Colonic mucosa (tissue), 4 donors: ENCODE measurements at regions not wholly inside any gene's neighbourhood (a gene's known extent, or its start where the extent isn't known, plus 50 kb on each side); places are given as distances from the start of the nearest gene placed in this dataset.

Source experiments
- DNase-seq: peaks from one replicate; pipeline ENCODE4 v3.0.0-alpha.2; 2020
- H3K27ac ChIP-seq: fragments of 200-600 bp; one replicate; pipeline ENCODE4 v1.8.0; 2021
- H3K27me3 ChIP-seq: fragments of 200-600 bp; one replicate; pipeline ENCODE4 v1.8.0; 2021
- H3K36me3 ChIP-seq: fragments of 200-600 bp; one replicate; pipeline ENCODE4 v1.8.0; 2021
- H3K4me1 ChIP-seq: fragments of 200-600 bp; one replicate; pipeline ENCODE4 v1.8.0; 2021; ENCODE audit warnings: mild to moderate bottlenecking
- H3K4me3 ChIP-seq: fragments of 200-600 bp; one replicate; pipeline ENCODE4 v1.8.0; 2021
- H3K9ac ChIP-seq, 2 donors: one replicate each; pipeline ENCODE4 v1.7.0; 2013; ENCODE audit warnings: control low read depth in 2 of 2, low read depth in 2 of 2, low read length in 2 of 2
- H3K9me3 ChIP-seq: fragments of 200-600 bp; one replicate; pipeline ENCODE4 v1.8.0; 2021
- intact Hi-C: fragments of 100-400 bp; cut with DNase I; formaldehyde crosslinking; loops from one replicate; pipeline ENCODE4 v1.14.1; 2022
- TF ChIP-seq, protein P1 (sequence below): fragments of 200-600 bp; IDR thresholded peaks from one replicate; pipeline ENCODE4 v1.8.0; 2022; ENCODE audit warnings: antibody characterized with exemption, mild to moderate bottlenecking
- donor health status: healthy.
- donor health status: DM: no; HTN: no; CAD: no.
- donor health status: DM: no; HTN: no; CAD: no.

DNA sequence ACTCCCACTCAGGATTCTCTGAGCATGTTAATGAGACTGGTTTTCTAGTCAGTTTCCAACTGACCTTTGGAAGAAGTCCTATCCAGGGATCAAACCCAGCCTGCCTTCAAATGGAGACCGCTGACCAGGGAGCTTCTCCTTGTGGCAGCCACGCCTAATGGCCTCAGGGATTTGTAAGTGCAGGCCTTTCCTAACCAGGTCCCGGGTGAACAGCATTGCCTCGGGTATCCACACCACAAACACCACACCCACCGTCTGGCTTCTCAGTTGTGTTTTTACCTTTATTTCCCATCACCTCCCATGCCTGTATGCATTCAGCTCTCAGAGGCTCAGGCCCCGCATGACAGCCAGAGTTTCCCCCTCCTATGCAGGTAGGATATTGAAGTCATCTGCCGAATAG lies 406.3 kb upstream of the HS6ST1 start:
- intact Hi-C loops = no loop called here
- Histone ChIP-seq H3K27ac (no peak overlapping the region), H3K36me3 (no peaks in the 10 kb centered on the region), H3K9me3 (no peaks in the 10 kb centered on the region), H3K27me3 (no peaks in the 10 kb centered on the region), H3K4me1 (no peaks in the 10 kb centered on the region), H3K4me3 (no peak overlapping the region), H3K9ac (no peak overlapping the region)
- DNase-seq = no peak
- TF ChIP-seq, protein P1, sequence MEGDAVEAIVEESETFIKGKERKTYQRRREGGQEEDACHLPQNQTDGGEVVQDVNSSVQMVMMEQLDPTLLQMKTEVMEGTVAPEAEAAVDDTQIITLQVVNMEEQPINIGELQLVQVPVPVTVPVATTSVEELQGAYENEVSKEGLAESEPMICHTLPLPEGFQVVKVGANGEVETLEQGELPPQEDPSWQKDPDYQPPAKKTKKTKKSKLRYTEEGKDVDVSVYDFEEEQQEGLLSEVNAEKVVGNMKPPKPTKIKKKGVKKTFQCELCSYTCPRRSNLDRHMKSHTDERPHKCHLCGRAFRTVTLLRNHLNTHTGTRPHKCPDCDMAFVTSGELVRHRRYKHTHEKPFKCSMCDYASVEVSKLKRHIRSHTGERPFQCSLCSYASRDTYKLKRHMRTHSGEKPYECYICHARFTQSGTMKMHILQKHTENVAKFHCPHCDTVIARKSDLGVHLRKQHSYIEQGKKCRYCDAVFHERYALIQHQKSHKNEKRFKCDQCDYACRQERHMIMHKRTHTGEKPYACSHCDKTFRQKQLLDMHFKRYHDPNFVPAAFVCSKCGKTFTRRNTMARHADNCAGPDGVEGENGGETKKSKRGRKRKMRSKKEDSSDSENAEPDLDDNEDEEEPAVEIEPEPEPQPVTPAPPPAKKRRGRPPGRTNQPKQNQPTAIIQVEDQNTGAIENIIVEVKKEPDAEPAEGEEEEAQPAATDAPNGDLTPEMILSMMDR = no peak

DNA sequence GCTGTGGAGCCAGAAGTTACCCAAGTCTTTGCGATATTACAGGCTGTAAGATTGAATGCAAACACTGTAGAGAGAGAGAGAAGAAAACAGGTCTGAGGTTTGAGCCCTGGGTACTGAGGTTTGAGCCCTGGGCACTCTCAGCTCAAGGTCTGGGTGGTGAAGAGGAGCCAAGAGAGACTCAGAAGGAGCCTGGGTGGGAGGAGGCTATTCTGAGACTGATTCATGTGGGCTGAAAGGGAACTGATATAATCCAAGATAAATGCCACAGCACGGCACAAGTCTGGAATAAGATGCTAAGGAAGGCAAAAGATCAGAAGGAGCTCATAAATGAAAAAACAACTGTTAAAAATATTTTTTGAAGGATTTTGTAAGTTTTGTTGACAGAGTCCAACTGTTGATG lies 407.6 kb upstream of the HS6ST1 start:
- Histone ChIP-seq H3K27ac (no peak overlapping the region), H3K36me3 (no peaks in the 10 kb centered on the region), H3K27me3 (no peaks in the 10 kb centered on the region), H3K9me3 (no peaks in the 10 kb centered on the region), H3K4me1 (no peaks in the 10 kb centered on the region), H3K4me3 (no peak overlapping the region), H3K9ac (no peak overlapping the region)
- intact Hi-C loops = no loop called here
- TF ChIP-seq, protein P1 = no peak
- no peak for DNase-seq

DNA sequence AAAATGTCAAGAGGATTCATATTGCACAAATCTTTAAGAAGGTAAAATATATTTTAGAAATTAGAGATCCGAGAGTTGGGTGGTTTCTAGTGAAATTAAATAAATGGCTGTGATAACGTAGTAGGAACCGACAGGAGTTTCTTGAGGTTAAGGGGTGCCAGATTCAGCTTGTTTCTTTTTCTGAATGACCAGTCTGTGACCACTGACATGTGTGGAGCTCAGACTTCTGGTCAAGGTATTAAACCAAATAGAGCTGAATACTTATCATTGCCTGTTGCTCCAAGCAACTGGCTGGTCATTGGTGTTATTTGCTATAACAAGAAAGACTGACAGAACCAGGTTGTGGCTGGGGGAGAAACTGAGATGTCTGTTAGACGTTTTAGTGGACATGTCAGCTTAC lies 408.2 kb upstream of the HS6ST1 start:
- Histone ChIP-seq H3K27me3 (no peaks in the 10 kb centered on the region), H3K4me1 (no peaks in the 10 kb centered on the region), H3K4me3 (no peak overlapping the region), H3K36me3 (no peaks in the 10 kb centered on the region), H3K9ac (no peak overlapping the region), H3K9me3 (no peaks in the 10 kb centered on the region), H3K27ac (no peak overlapping the region)
- TF ChIP-seq, protein P1 = no peak
- DNase-seq = no peak
- intact Hi-C loops = no loop called here

DNA sequence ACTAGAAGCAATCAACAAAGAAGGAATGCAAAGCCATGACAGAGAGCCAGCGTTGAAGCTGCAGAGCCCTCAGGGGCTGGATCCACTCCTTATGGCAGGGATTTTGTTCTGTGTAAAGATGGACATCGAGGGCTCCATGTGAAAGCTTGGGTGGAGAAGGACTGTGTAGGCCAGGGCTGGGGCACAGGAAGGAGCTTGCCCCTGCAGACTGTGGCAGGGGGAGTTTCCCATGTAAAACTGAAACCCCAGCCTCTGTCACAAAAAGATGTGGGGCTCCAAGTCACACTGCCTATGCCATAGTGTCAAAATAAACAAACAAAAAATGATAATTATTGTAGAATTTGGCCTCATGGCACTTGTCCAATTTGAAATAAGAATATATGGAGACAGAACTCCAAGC lies 408.7 kb upstream of the HS6ST1 start:
- DNase-seq = no peak
- no peaks in the 10 kb centered on the region for H3K36me3 ChIP-seq
- no peaks in the 10 kb centered on the region for H3K4me1 ChIP-seq
- no peaks in the 10 kb centered on the region for H3K9me3 ChIP-seq
- no peak overlapping the region for H3K27ac ChIP-seq
- intact Hi-C loops = no loop called here
- H3K9ac ChIP-seq = no peak overlapping the region
- TF ChIP-seq, protein P1 = no peak
- H3K4me3 ChIP-seq = no peak overlapping the region
- no peaks in the 10 kb centered on the region for H3K27me3 ChIP-seq

DNA sequence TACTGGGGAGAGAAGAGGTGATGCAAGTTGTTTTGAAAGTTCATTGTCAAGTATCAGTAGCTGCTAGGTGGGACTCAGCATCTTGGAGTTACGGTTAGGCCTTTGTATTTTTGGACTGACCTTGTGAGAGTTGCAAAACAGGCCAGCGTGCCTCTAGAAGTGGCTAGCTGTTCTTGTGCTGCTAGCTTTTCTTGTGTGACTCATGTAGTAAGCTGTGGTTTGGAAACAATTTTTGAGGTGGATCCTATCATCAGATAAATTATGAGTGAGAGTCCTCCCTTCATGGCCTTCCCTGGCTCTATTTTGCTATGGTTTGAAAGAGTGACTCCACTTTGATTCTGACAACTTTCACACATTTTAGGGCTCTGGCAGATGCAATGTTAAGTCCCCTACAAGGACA lies 409.2 kb upstream of the HS6ST1 start:
- TF ChIP-seq, protein P1 = no peak
- no peaks in the 10 kb centered on the region for H3K36me3 ChIP-seq
- no peaks in the 10 kb centered on the region for H3K9me3 ChIP-seq
- intact Hi-C loops = no loop called here
- no peaks in the 10 kb centered on the region for H3K27me3 ChIP-seq
- no peak overlapping the region for H3K9ac ChIP-seq
- H3K4me3 ChIP-seq = no peak overlapping the region
- DNase-seq = no peak
- no peaks in the 10 kb centered on the region for H3K4me1 ChIP-seq
- H3K27ac ChIP-seq = no peak overlapping the region

DNA sequence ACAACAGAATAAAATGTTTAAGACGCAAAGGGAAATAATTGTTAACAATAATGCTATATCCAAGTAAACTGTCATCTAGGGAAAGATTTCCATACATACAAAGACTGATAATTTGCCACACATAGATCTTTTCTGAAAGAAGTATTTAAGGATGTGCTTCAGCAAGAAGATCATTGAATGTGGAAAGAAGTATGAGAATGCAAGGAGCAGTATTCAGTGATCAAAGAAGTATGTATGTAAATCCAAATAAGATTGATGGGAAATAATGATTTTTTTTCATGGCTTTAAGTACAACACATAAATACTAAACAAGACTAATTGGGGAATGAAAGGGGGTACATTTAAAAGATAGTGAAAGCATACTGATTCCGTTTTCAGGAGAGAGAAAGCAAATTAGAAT lies 410.4 kb upstream of the HS6ST1 start:
- Histone ChIP-seq H3K9me3 (no peaks in the 10 kb centered on the region), H3K27ac (no peak overlapping the region), H3K4me3 (no peak overlapping the region), H3K27me3 (no peaks in the 10 kb centered on the region), H3K4me1 (no peaks in the 10 kb centered on the region), H3K9ac (no peak overlapping the region), H3K36me3 (no peaks in the 10 kb centered on the region)
- TF ChIP-seq, protein P1 = no peak
- intact Hi-C loops = no loop called here
- no peak for DNase-seq
